Loucy (cell line): ENCODE measurements at regions not wholly inside any gene's neighbourhood (a gene's known extent, or its start where the extent isn't known, plus 50 kb on each side); places are given as distances from the start of the nearest gene placed in this dataset.

Experiments used
- EZH2phosphoT487 ChIP-seq: fragments of 200-600 bp; IDR thresholded peaks from 2 replicates; pipeline ENCODE4 v1.6.1; 2018; ENCODE audit warnings: antibody characterized with exemption, mild to moderate bottlenecking, moderate library complexity, borderline replicate concordance
- TF ChIP-seq, protein P1 (sequence below): fragments of 200-600 bp; sonication (generic); conservative IDR thresholded peaks from 2 replicates; pipeline ENCODE4 v1.5.1; 2014; ENCODE audit warnings: mild to moderate bottlenecking, antibody characterized with exemption, low read length

DNA sequence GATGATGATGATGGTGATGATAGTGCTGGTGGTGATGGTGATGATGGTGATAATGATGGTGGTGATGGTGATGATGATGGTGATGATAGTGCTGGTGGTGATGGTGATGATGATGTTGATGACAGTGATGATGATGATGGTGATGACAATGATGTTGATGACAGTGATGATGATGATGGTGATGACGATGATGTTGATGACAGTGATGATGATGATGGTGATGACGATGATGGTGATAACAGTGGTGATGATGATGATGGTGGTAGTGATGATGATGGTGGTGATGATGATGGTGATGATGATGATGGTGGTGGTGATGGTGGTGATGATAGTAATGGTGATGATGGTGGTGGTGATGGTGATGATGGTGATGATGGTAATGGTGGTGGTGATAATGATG lies 80.1 kb upstream of the MXRA5 start:
- TF ChIP-seq, protein P1, sequence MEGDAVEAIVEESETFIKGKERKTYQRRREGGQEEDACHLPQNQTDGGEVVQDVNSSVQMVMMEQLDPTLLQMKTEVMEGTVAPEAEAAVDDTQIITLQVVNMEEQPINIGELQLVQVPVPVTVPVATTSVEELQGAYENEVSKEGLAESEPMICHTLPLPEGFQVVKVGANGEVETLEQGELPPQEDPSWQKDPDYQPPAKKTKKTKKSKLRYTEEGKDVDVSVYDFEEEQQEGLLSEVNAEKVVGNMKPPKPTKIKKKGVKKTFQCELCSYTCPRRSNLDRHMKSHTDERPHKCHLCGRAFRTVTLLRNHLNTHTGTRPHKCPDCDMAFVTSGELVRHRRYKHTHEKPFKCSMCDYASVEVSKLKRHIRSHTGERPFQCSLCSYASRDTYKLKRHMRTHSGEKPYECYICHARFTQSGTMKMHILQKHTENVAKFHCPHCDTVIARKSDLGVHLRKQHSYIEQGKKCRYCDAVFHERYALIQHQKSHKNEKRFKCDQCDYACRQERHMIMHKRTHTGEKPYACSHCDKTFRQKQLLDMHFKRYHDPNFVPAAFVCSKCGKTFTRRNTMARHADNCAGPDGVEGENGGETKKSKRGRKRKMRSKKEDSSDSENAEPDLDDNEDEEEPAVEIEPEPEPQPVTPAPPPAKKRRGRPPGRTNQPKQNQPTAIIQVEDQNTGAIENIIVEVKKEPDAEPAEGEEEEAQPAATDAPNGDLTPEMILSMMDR, result no peak
- no peak for TF ChIP-seq EZH2phosphoT487
